ENCODE measurements at regions not wholly inside any gene's neighbourhood (a gene's known extent, or its start where the extent isn't known, plus 50 kb on each side); places are given as distances from the start of the nearest gene placed in this dataset.
"Not testable (repeated sequence)": the region's sequence is repeated elsewhere in the genome, so short reads cannot be mapped to it uniquely, and the experiment has no call there.

DNA sequence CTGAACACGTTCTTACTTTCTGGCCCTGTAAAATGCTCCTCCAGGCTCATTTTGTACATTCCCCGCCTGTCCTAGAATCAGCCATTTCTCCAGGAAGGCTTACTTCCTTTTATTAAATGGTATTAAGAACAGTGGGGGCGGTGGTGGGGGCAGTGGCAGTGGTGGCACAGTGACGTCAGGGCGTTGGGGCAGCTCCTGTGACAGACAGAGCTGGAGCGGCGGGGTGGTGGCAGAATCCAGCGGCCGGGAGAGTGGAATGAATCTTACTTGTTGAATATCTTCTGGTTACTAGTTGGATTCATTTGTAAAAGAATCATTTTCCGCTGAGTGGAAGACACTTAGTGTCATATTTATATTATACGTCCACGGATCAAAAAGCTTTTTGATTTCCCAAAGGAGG is 262.6 kb downstream of the BCL2L11 start:
- H3K27ac ChIP-seq = not testable (repeated sequence)

DNA sequence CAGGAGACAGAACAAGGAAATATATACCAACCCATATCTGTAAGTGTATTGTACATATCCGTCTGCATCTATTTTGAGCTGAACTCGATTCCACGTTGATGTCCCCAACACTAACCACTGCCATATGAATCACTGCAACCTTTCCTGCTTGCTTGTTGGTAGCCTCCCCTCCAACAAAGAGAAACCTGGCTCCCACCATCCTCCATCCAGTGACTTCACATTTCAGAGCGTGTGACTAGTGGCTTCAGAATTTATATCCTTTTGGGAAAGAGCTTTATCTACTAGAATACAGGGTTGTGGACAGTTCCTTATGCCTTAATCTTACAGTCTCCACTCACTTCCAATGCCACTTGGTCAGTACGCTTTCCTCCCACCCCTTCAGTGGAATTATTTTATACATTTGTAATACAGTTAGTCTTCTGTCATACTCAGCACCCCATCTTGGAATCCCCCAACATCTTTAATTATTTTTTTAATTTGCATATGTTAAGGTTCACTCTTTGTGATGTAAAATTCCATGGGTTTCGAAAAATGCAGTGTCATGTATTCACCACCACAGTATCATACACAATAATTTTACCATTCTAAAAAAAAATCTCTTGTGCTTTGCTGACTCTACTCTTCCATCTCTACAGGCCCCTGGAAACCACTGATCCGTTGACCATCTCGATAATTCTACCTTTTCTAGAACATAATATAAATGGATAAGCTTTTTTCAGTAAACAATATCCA is 264.7 kb downstream of the BCL2L11 start:
- not testable (repeated sequence) for H3K27ac ChIP-seq

GRCh38 chr2:111390605-111391004 is 269.9 kb downstream of the BCL2L11 start:
- not testable (repeated sequence) for H3K27ac ChIP-seq

GRCh38 chr2:111395350-111396128 is 274.8 kb downstream of the BCL2L11 start:
- not testable (repeated sequence) for H3K27ac ChIP-seq

GRCh38 chr2:111400598-111401253 is 280.0 kb downstream of the BCL2L11 start:
- H3K27ac ChIP-seq = not testable (repeated sequence)

- not testable (repeated sequence) for H3K27ac ChIP-seq
Measured at GRCh38 chr2:111401270-111402140, 280.8 kb downstream of the BCL2L11 start.

DNA sequence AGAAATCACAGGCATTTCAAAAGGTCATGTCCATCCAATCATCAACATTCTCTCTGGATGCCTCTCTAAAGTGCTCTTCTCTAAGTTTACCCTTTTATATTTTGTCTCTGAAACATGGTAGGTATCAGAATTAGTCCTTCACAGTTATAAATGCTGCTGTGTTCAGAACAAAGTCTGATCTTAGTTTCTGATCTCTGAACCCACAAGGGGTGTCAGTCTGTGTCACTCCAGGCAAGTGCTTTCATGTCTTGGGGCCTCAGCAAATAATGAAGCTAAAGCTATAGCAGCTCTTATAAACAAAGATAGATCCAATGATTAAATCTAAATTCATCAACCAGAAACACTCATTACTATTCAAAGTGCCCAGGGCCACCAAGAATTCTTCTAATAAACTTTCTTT is 281.7 kb downstream of the BCL2L11 start:
- H3K27ac ChIP-seq = not testable (repeated sequence)

- H3K27ac ChIP-seq = not testable (repeated sequence)
Measured at GRCh38 chr2:111403287-111403686, 282.6 kb downstream of the BCL2L11 start.

DNA sequence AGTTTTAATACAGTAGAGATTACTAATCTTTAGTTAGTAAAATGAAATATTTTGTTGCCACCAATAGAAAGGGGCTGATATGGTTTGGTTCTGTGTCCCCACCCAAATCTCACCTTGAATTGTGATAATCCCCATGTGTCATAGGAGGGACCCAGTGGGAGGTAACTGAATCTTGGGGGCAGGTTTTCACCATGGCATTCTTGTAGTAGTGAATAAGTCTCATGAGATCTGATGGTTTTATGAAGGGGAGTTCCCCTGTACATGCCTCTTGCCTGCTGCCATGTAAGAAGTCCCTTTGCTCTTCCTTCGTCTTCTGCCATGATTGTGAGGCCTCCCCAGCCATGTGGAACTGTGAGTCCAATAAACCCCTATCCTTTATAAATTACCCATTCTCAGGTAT is 285.9 kb downstream of the BCL2L11 start:
- H3K27ac ChIP-seq = not testable (repeated sequence)

DNA sequence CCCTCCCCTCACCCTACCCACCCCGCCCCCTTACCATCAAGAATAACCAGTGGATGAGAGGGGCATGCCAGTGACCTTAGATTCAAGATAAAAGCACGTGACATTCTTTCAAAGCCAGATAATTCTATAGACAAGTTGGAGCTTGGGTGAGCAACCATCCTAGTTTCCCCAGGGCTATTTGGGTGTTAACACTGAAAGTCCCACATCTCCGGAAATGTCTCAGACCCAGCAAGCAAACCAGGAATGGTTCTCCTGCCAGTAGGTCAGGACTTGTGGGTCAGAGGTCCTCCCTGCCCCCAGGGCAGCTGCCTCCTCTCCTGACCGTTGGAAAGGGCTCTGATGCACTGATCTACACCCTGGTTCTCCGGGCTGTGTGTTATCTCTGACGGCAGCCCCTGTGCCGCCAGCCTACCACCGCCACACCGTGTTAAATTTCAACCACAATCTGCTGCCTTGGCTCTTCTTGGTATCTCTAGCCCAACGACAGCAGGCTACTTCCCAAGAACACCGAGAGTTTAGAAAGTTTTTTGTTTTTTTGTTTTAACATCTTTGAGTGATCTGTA is 287.0 kb downstream of the BCL2L11 start:
- H3K27ac ChIP-seq = not testable (repeated sequence)

DNA sequence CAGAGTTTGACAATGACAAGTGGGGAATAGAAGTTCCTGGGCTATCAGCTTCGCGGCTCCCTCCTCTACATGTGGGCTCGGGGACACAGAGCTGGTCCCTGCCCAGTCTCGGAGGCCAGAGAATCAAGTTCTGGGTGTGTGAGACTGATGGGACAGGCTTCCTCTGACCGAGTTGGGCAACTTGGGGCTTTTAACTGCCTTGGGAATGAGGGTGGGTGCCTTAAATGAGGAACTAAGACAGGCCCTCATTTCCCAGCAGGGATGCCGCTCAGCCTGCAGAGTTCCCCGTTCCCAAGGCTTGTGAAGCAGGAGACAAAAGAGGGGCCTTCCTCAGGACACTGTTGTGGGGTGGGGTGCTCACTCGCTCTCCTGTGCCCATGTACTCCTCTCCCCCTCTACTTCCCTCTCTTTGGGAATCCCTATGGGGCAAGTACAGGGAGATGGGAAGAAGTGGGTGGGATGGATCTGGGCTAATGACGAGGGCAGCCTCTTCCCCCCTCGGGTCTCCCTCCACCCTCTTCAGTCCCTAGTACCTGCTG is 290.2 kb downstream of the BCL2L11 start:
- not testable (repeated sequence) for H3K27ac ChIP-seq

GRCh38 chr2:111411867-111412681 is 291.4 kb downstream of the BCL2L11 start:
- H3K27ac ChIP-seq = not testable (repeated sequence)

DNA sequence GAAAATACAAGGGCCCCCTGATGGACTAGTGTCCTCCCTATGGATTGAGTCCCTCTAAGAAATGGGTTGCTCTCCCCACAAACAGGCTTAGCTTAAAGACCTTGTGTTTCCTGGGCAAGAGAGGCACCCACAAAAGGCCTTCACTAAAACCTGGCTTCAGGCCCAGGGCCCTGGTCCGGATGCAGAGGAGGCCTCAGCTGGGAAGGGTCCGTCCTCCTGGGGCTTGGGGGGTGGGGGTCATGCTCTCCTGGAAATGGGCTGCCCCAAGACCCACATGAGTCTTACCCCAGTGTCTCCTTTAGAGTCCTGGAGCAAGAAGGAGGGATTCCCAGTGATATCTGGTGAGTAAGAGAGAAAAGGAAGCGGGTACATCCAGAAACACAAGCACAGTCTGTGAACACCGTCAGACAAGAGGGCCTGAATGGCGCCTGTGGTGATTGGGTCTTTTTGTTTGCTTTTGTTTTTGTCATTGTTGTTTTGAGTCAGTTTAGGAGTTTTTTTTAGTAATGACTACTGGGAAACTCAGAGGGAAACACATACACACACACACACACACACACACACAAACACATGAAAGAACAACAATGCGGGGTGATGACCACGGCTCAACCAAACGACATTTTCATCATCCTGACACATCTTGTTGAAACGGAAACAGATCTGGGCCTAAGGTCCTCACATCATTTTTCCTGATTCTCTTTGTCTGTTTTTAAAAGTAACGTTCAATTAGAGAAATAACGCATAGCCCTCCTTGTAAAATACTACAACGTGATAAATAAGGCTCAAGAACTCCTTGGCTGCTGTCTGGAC is 292.3 kb downstream of the BCL2L11 start:
- H3K27ac ChIP-seq = not testable (repeated sequence)

GRCh38 chr2:111413950-111414349 is 293.2 kb downstream of the BCL2L11 start:
- not testable (repeated sequence) for H3K27ac ChIP-seq

- not testable (repeated sequence) for H3K27ac ChIP-seq
Measured at GRCh38 chr2:111415765-111416743, 295.3 kb downstream of the BCL2L11 start.

GRCh38 chr2:111417026-111417425 is 296.3 kb downstream of the BCL2L11 start:
- not testable (repeated sequence) for H3K27ac ChIP-seq

DNA sequence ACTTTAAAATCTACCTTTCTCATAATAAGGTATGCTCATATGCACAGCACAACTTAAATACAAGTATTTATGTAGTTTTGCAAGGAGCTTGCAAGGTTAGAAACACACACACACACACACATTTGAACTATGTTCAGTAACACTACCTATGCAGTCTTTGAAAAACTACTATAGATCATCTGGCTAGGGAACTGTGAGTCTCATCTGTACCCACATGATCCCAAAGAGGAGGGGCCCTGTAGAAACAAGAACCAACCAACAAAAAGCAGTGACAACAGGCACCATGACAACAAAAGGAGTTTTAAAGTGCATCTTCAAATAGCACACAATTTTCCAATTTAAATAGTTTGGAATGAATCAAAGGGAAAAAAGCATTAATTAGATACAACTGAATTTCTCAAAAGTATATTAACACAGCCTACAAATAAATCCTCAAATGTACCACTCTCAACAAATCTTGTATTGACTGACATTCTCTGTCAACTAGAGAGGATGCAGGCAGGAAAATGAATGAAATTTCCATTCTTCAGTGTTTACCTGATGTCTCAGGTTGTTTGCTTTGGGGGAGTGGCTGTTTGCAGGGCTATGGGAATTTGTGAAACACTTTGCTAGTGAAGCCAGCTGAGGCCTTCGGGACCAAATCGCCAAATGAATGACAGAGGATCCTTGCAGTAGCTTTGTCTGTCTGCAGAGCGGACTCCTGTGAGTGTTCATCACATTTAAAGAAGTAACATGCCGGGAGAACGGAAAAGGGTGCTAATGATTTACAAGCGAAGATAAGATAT is 297.6 kb downstream of the BCL2L11 start:
- not testable (repeated sequence) for H3K27ac ChIP-seq

Measured in 22Rv1 (cell line).